NCI-H748 treated with DMSO at 0.1 percent for 48 hours (cell line): ENCODE measurements at regions not wholly inside any gene's neighbourhood (a gene's known extent, or its start where the extent isn't known, plus 50 kb on each side); places are given as distances from the start of the nearest gene placed in this dataset.

Experiments
- DNase-seq: peaks from one replicate; lab custom pipeline; 2025; lab: John Stamatoyannopoulos, UW

GRCh38 chr9:129283705-129284606, 105.9 kb upstream of the IER5L start:
- no peak for DNase-seq

- DNase-seq, result no peak
These were observed 105.2 kb upstream of the IER5L start for GRCh38 chr9:129283291-129283691.

GRCh38 chr9:129282731-129283211, 104.7 kb upstream of the IER5L start:
- no peak for DNase-seq

- no peak for DNase-seq
These were observed 104.2 kb upstream of the IER5L start for GRCh38 chr9:129282272-129282671.

- no peak for DNase-seq
These were observed 103.6 kb upstream of the IER5L start for GRCh38 chr9:129281506-129282145.

- DNase-seq, result no peak
These were observed 102.7 kb upstream of the IER5L start for GRCh38 chr9:129280623-129281271.

GRCh38 chr9:129280236-129280622, 102.2 kb upstream of the IER5L start:
- DNase-seq, result no peak

- peak; percentile 67 for DNase-seq
These were observed 100.6 kb upstream of the IER5L start for GRCh38 chr9:129278391-129279237.

- DNase-seq, result no peak
These were observed 98.6 kb upstream of the IER5L start for GRCh38 chr9:129276486-129277230.

GRCh38 chr9:129275626-129276247, 97.7 kb upstream of the IER5L start:
- no peak for DNase-seq

- DNase-seq, result no peak
These were observed 96.1 kb upstream of the IER5L start for GRCh38 chr9:129273941-129274684.

GRCh38 chr9:129273136-129273895, 95.3 kb upstream of the IER5L start:
- no peak for DNase-seq

- DNase-seq, result no peak
These were observed 94.4 kb upstream of the IER5L start for GRCh38 chr9:129272348-129273025.

- DNase-seq, result no peak
These were observed 92.9 kb upstream of the IER5L start for GRCh38 chr9:129270903-129271431.

GRCh38 chr9:129270205-129270604, 92.1 kb upstream of the IER5L start:
- no peak for DNase-seq

- no peak for DNase-seq
These were observed 89.1 kb upstream of the IER5L start for GRCh38 chr9:129267141-129267540.

- DNase-seq, result no peak
These were observed 88.5 kb upstream of the IER5L start for GRCh38 chr9:129266536-129266935.

GRCh38 chr9:129264388-129264787, 86.3 kb upstream of the IER5L start:
- DNase-seq, result no peak
